HG03108 (cell line): ENCODE measurements at regions not wholly inside any gene's neighbourhood (a gene's known extent, or its start where the extent isn't known, plus 50 kb on each side); places are given as distances from the start of the nearest gene placed in this dataset.
"Not testable (repeated sequence)": the region's sequence is repeated elsewhere in the genome, so short reads cannot be mapped to it uniquely, and the experiment has no call there.

ENCODE experiments used
- ATAC-seq: cut with Tn5 transposase; IDR thresholded peaks from one replicate; pipeline ENCODE4 v1.9.1; 2021; ENCODE audit warnings: moderate library complexity; ENCODE audit not compliant: unreplicated experiment

DNA sequence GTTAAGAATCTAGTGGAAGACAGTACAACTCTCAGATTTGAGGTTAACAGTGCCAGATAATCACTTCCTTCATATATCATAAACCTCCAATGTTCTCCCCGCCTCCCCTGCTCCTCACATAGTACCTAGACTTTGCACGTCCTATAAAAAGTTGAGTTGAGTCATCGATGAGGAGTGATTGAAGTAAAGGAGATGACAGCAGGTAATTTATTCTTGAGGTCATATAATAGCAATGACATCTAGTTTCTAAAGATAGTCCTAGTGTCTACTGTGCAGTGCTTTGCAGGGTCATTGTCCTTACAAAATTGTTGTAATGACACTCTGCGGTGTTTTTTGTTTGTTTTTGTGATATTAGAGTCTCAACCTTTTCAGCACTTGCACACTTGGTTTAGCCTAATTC, 510.5 kb upstream of the LRFN5 start:
- no peak for ATAC-seq

DNA sequence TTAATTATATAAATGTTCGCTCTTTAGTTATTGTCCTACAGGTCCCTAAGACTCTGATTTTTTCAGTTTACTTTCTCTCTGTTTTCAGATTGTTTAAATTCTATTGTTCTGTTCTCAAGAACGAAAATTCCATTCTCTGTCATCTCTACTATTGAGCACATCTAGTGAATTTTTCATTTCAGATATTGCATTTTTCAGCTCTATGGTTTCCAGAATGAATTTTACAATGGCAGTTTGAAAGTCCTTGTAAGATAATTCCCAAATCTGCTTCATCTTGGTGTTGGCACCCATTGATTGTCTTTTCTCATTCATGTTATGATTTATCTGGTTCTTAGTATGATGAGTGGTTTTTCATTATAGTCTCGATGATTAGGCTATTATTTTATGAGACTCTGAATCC, 519.6 kb upstream of the LRFN5 start:
- no peak for ATAC-seq

GRCh38 chr14:41073544-41073943, 533.1 kb upstream of the LRFN5 start:
- ATAC-seq: no peak

DNA sequence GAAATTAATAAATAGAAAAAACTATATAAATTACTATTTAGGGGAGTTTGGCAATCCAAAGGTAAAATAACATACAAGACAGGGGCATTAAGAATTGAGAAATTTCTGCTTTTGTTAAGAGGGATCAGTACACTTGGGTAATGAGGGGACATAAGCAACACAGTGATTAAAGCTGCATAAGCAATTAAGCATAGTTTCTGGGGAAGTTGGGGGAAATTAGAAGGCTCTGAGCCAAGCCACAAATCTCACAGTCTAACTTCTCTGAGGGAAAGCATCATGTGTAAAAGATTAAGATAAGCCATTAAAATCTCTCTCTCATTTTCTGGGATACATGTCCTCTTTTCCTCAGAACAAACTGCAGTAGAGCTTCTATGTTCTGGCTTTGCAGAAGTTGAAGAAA, 533.9 kb upstream of the LRFN5 start:
- ATAC-seq: no peak

DNA sequence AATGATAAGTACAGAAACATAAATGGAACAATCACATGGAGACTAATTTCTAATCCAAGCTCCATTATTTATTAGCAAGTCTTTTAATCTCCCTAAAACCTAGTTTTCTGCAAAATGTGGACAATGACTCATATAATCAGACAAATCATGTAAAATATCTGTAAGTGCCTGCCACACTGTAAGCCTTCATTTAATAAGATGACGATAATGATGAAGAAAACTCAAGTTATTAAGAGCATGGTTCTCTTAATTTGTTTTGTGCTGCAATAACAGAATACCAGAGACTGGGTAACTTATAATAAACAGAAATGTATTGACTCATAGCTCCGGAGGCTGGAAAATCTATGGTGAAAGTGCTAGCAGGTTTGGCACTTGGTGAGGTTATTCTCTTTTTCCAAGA, 535.3 kb upstream of the LRFN5 start:
- ATAC-seq: no peak

DNA sequence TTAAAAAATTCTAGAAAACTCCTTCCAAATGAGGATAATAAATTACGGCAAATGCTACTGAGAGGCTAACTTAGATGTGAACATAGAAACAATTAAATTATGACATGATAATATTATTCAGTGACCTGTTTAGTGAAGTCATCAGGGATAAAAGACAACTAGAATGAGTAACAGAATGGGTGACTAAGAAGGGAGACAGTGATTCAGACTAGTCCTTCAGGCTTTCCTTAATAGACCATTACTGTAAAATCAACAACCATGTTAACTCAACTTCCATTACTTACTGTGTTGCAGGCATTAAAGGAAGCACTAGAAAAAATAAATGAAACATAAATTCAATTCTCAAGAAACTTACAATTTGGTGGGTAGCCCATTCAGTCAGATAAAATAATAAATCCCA, 543.9 kb upstream of the LRFN5 start:
- no peak for ATAC-seq

GRCh38 chr14:41055589-41055988, 551.1 kb upstream of the LRFN5 start:
- ATAC-seq: no peak

- ATAC-seq: no peak
Measured at GRCh38 chr14:41051801-41052200, 554.9 kb upstream of the LRFN5 start.

DNA sequence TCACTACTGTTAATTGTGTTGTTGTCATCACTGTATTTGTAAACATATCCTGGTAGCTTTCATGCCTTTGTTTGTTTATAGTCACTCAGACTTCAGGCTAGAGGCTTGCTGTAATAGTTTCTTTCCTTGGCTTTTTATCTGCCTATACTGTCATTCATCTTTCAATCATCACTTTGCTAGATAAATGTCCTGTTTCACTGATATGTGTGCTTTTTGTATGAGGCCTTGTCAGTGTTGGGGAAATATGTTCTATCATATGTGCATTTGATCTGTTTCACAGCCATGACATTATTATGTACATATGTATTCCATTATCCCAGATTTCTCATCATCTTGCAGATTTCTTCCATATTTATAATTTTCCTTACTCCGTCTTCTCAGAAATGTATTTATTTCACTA, 558.9 kb upstream of the LRFN5 start:
- ATAC-seq: no peak

- ATAC-seq: no peak
Measured at GRCh38 chr14:41037388-41037787, 569.3 kb upstream of the LRFN5 start.

GRCh38 chr14:41034969-41035368, 571.7 kb upstream of the LRFN5 start:
- ATAC-seq: no peak

DNA sequence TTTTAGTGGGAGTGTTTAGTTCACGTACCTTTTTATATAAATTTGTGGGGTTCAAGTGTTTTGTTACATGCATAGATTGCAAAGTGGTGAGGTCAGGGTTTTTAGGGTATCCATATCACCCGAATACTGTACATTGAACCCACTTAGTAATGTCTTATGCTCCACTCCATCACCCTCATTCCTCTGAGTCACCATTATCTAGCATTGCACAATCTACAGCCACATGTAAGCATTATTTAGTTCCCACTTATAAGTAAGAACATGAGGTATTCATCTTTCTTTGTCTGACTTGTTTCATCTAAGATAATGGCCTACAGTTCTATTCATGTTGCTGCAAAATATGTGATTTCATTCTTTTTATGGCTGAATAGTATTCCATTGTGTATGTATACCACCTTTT, 583.7 kb upstream of the LRFN5 start:
- no peak for ATAC-seq

- ATAC-seq: no peak
Measured at GRCh38 chr14:41016213-41016612, 590.5 kb upstream of the LRFN5 start.

GRCh38 chr14:41000350-41000749, 606.3 kb upstream of the LRFN5 start:
- ATAC-seq: no peak

DNA sequence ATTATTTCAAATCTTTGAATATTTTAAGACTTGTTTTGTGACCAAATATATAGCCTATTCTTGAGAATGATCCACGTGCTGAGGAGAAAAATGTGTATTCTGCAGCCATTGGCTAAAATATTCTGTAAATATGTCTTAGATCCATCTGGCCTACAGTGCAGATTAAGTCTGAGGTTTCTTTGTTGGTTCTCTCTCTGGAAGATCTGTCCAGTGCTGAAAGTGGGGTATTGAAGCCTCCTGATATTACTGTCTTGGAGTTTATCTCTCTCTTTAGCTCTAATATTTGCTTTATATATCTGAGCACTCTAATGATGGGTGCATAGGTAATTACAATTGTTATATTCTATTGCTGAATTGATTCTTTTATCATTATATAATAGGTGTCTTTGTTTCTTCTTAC, 617.4 kb upstream of the LRFN5 start:
- no peak for ATAC-seq

DNA sequence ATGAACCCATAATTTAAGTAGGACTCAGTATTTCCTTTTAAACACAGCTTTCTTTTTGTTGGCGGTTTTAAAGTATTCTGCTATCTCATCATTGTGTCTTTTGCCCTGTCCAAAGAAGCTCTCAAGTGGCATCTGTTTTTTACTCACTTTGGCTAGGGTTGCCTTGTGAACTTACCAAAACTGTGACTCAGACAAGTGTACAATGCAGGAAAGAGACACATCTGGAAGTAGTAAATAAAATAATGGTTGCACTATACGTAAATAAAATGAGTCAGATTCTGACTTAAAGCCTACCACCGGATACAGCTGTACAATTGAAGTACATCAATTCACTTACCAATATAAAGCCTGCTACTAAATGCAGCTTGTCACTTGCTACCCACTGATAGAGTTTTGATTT, 619.2 kb upstream of the LRFN5 start:
- no peak for ATAC-seq

DNA sequence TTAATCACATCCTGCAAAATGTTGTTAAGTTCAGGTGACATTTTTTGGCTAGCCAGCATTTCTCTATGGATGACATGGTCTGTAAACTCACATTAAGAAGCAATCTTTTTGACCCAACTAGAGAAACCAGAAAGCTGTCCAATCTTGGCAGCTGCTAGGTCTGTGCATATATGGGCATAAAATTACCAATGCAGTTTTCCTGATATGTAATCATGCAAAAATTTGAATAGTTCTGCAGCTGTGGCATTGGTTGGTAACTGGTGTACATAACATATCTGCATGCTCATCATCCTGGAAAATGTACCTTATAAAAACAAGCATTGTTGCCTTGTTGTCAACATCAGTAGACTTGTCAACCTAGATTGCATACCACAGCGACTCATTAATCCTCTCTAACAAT, 620.0 kb upstream of the LRFN5 start:
- no peak for ATAC-seq

- ATAC-seq: no peak
Measured at GRCh38 chr14:40985584-40985983, 621.1 kb upstream of the LRFN5 start.

DNA sequence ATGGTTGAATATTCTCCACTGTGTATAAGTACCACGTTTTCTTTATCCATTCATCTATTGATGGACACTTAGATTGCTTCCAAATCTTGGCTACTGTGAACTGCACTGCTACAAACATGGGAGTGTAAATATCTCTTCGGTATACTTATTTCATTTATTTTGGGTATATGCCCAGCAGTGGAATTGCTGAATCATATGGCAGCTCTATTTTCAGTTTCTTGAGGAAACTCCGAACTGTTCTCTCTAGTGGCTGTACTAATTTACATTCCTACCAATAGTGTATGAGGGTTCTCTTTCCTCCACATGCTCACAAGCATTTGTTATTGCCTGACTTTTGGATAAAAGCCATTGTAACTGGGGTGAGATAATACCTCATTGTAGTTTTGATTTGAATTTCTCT, 623.1 kb upstream of the LRFN5 start:
- no peak for ATAC-seq

GRCh38 chr14:40981247-40981646, 625.4 kb upstream of the LRFN5 start:
- no peak for ATAC-seq

DNA sequence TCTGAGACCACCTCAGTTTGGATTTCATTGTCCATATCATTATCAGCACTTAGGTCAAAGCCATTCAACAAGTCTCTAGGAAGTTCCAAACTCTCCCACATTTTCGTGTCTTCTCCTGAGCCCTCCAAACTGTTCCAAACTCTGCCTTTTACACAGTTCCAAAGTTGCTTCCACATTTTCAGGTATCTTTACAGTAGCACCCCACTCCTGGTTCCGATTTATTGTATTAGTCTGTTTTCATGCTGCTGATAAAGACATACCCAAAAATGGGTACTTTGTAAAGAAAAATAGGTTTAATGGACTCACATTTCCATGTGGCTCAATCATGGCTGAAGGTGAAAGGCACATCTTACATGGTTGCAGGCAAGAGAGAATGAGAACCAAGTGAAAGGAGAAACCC, 646.4 kb upstream of the LRFN5 start:
- ATAC-seq: not testable (repeated sequence)

DNA sequence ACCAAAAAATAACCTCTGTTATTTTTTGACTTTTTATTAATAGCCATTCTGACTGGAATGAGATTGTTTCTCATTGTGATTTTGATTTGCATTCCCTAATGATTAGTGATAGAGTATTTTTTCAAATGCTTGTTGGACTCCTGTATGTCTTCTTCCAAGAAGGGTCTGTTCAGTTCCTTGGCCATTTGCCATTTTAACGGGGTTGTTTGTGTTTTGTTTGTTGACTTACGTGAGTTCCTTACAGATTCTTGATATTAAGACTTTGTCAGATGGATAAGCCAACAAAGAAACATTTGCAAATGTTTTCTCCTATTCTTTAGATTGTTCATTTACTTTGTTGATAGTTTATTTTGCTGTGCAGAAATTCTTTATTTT, 651.6 kb upstream of the LRFN5 start:
- no peak for ATAC-seq

DNA sequence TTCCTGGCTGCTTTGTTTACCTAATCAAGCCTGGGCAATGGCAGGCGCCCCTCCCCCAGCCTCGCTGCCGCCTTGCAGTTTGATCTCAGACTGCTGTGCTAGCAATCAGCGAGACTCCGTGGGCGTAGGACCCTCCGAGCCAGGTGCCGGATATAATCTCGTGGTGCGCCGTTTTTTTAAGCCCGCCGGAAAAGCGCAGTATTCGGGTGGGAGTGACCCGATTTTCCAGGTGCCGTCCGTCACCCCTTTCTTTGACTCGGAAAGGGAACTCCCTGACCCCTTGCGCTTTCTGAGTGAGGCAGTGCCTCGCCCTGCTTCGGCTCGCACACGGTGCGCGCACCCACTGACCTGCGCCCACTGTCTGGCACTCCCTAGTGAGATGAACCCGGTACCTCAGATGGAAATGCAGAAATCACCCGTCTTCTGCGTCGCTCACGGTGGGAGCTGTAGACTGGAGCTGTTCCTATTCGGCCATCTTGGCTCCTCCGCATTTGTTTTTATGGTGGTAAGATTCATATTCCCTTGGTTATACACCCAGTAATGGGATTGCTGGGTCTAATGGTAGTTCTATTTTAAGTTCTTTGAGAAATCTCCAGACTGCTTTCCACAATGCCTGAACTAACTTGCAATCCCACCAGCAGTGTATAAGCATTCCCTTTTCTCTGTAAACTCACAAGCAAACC, 652.1 kb upstream of the LRFN5 start:
- not testable (repeated sequence) for ATAC-seq

- ATAC-seq: no peak
Measured at GRCh38 chr14:40944521-40944920, 662.2 kb upstream of the LRFN5 start.
